ENCODE measurements at regions not wholly inside any gene's neighbourhood (a gene's known extent, or its start where the extent isn't known, plus 50 kb on each side); places are given as distances from the start of the nearest gene placed in this dataset.

DNA sequence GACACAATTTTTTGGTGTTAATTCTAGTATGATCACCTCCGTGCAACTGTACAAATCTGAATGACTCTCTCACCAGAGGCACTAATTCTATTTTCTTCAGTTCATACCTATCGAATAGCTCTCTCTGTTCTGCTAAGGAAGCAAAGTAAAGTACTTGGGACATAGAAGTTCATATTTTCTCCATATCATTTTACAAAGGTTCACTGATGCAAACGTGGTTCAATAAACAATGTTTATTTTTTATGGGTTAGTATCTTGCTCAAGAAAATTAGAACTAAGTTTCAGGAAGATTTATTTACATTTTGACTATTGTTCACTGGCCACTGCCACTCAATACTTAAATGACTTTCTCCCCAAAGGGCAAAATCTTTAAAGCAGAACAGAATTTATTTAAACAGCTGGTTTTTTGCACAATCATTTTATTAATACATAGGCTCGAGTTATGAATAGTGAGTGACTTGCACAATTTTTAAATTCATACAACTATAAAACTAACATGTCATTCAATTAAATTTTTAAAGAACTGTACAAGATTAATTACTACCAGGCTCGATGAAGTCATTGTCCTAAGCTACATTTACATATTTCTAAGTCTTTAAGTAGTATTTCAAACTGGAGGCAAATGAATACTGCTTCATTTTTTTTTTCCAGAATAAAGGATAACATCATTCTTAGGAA, 255.8 kb downstream of the C16orf95 start (continued):
- TF ChIP-seq, protein P1, sequence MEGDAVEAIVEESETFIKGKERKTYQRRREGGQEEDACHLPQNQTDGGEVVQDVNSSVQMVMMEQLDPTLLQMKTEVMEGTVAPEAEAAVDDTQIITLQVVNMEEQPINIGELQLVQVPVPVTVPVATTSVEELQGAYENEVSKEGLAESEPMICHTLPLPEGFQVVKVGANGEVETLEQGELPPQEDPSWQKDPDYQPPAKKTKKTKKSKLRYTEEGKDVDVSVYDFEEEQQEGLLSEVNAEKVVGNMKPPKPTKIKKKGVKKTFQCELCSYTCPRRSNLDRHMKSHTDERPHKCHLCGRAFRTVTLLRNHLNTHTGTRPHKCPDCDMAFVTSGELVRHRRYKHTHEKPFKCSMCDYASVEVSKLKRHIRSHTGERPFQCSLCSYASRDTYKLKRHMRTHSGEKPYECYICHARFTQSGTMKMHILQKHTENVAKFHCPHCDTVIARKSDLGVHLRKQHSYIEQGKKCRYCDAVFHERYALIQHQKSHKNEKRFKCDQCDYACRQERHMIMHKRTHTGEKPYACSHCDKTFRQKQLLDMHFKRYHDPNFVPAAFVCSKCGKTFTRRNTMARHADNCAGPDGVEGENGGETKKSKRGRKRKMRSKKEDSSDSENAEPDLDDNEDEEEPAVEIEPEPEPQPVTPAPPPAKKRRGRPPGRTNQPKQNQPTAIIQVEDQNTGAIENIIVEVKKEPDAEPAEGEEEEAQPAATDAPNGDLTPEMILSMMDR (IDR thresholded peaks at IDR 0.05; ENCODE audit: low read depth, low read length, missing input control), result no peak
- no peak for TF ChIP-seq TAF1 (conservative IDR thresholded peaks at IDR 0.05)
- no peak for TF ChIP-seq JUND (IDR thresholded peaks at IDR 0.05)

DNA sequence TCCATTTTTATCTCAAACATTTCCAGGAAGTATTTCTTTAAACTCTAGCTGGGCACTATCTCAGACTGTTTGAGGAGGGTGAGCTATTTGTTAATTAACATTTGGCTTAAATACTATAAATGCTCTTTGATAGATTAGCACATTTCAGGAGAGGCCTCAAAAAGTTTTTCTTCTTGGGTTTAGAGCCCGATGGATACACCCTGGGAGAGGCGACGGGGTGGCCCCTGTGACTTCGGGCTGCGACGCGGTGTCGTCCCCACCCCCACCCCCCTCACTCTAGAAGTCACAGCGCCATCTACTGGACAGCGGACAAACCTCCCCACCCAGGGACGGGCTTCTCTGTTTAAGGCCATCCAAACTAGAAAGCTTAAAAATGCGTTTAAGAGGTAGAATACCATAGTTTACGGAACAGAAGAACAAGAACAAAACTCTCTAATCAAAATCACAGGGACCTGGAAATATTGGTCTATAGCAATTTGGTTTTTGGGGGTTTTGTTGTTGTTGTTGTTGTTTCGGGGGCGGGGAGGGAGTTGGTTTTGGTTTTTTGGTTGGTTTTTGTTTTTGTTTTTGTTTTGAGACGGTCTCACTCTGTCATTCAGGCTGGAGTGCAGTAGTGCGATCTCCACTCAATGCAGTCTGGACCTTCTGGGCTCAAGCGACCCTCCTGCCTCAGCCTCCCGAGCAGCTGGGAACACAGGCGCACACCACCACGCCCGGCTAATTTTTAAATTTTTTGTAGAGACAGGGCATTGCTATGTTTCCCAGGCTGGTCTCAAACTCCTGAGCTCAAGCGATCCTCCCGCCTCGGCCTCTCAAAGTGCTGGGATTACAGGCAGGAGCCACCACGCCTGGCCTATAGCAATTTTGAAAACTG, 254.4 kb downstream of the C16orf95 start:
- 44% methylated on average over 26 of the region's 26 CpGs for WGBS
- H3K36me3 ChIP-seq (ENCODE audit: control insufficient read depth in 4 of 4, insufficient read depth in 3 of 4, low read depth in 1 of 4, low read length in 3 of 4), result no peaks in the 10 kb centered on the region
- H3K9ac ChIP-seq (ENCODE audit: low read depth in 1 of 2, low read length in 2 of 2), result no peak overlapping the region
- peak; percentile 72 for DNase-seq (ENCODE audit: low spot score)
- no peak overlapping the region for H3K4me3 ChIP-seq (ENCODE audit: low read depth in 1 of 3, low read length in 3 of 3)
- no peaks in the 10 kb centered on the region for H3K4me1 ChIP-seq (ENCODE audit: control insufficient read depth in 4 of 4, insufficient read depth in 4 of 4, low read length in 3 of 4)
- H3K9me3 ChIP-seq (ENCODE audit: control insufficient read depth in 4 of 4, low read length in 3 of 4), result no peaks in the 10 kb centered on the region
- H3K27me3 ChIP-seq (ENCODE audit: control insufficient read depth in 4 of 4, insufficient read depth in 4 of 4, low read length in 3 of 4), result peaks cover 0 to 4% (median 2%) of the 10 kb centered on the region in 4 donors
- no peak overlapping the region for H3K27ac ChIP-seq (ENCODE audit: low read depth in 1 of 2, low read length in 2 of 2)
- peak; percentile 73 to 81 for TF ChIP-seq RAD21 (IDR thresholded peaks at IDR 0.05)
- TF ChIP-seq, protein P2, sequence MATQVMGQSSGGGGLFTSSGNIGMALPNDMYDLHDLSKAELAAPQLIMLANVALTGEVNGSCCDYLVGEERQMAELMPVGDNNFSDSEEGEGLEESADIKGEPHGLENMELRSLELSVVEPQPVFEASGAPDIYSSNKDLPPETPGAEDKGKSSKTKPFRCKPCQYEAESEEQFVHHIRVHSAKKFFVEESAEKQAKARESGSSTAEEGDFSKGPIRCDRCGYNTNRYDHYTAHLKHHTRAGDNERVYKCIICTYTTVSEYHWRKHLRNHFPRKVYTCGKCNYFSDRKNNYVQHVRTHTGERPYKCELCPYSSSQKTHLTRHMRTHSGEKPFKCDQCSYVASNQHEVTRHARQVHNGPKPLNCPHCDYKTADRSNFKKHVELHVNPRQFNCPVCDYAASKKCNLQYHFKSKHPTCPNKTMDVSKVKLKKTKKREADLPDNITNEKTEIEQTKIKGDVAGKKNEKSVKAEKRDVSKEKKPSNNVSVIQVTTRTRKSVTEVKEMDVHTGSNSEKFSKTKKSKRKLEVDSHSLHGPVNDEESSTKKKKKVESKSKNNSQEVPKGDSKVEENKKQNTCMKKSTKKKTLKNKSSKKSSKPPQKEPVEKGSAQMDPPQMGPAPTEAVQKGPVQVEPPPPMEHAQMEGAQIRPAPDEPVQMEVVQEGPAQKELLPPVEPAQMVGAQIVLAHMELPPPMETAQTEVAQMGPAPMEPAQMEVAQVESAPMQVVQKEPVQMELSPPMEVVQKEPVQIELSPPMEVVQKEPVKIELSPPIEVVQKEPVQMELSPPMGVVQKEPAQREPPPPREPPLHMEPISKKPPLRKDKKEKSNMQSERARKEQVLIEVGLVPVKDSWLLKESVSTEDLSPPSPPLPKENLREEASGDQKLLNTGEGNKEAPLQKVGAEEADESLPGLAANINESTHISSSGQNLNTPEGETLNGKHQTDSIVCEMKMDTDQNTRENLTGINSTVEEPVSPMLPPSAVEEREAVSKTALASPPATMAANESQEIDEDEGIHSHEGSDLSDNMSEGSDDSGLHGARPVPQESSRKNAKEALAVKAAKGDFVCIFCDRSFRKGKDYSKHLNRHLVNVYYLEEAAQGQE (IDR thresholded peaks at IDR 0.05), result no peak
- TF ChIP-seq, protein P1 (IDR thresholded peaks at IDR 0.05; ENCODE audit: low read depth, low read length, missing input control), result peak; percentile 70
- TF ChIP-seq YY1 (IDR thresholded peaks at IDR 0.05), result no peak
- no peak for TF ChIP-seq MAX (IDR thresholded peaks at IDR 0.05)
- no peak for TF ChIP-seq RXRA (IDR thresholded peaks at IDR 0.05)

DNA sequence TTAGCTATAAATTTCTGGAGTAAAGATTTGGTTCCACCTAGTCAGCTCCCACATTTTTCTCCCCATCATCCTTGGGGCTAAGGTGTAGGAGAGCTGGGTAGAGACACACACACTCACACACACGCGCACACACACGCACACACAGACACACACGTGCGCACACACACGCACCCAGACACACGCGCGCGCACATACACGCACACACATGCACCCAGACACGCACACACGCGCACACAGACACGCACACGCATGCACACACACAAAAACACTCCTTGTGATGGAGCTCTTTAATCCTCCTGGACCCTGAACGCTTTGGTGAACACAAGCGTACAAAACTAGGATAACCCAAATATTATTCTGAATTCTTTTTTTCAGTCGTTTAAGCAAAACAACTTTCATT, 253.6 kb downstream of the C16orf95 start:
- H3K27ac ChIP-seq (ENCODE audit: low read depth in 1 of 2, low read length in 2 of 2), result no peak overlapping the region
- DNase-seq (ENCODE audit: low spot score), result no peak
- TF ChIP-seq YY1 (IDR thresholded peaks at IDR 0.05) (no peak), FOXA1 (IDR thresholded peaks at IDR 0.05) (no peak), EGR1 (IDR thresholded peaks at IDR 0.05; ENCODE audit: low read depth in 2 of 2) (no peak), TAF1 (conservative IDR thresholded peaks at IDR 0.05) (no peak), NR2F2 (IDR thresholded peaks at IDR 0.05) (no peak), JUND (IDR thresholded peaks at IDR 0.05) (no peak)
- TF ChIP-seq, protein P1 (IDR thresholded peaks at IDR 0.05; ENCODE audit: low read depth, low read length, missing input control), result no peak
- TF ChIP-seq, protein P3, sequence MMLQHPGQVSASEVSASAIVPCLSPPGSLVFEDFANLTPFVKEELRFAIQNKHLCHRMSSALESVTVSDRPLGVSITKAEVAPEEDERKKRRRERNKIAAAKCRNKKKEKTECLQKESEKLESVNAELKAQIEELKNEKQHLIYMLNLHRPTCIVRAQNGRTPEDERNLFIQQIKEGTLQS (IDR thresholded peaks at IDR 0.05), result no peak

More for the DNA sequence above, 253.6 kb downstream of the C16orf95 start:
- Histone ChIP-seq H3K4me3 (ENCODE audit: low read depth in 1 of 3, low read length in 3 of 3) (no peak overlapping the region), H3K9ac (ENCODE audit: low read depth in 1 of 2, low read length in 2 of 2) (no peak overlapping the region), H3K9me3 (ENCODE audit: control insufficient read depth in 4 of 4, low read length in 3 of 4) (no peaks in the 10 kb centered on the region), H3K27me3 (ENCODE audit: control insufficient read depth in 4 of 4, insufficient read depth in 4 of 4, low read length in 3 of 4) (peaks cover 0 to 4% (median under 1%) of the 10 kb centered on the region in 4 donors), H3K4me1 (ENCODE audit: control insufficient read depth in 4 of 4, insufficient read depth in 4 of 4, low read length in 3 of 4) (no peaks in the 10 kb centered on the region), H3K36me3 (ENCODE audit: control insufficient read depth in 4 of 4, insufficient read depth in 3 of 4, low read depth in 1 of 4, low read length in 3 of 4) (no peaks in the 10 kb centered on the region)
- 92% methylated on average over 19 of the region's 19 CpGs for WGBS

Measured in liver (tissue), 8 donors.